ENCODE measurements at regions not wholly inside any gene's neighbourhood (a gene's known extent, or its start where the extent isn't known, plus 50 kb on each side); places are given as distances from the start of the nearest gene placed in this dataset.
"Not testable (repeated sequence)": the region's sequence is repeated elsewhere in the genome, so short reads cannot be mapped to it uniquely, and the experiment has no call there.

GRCh38 chr5:33074548-33074947 lies 363.4 kb downstream of the NPR3 start:
- no peak for DNase-seq

- DNase-seq: no peak
Observed at GRCh38 chr5:33075731-33076130, 364.6 kb downstream of the NPR3 start.

- no peak for DNase-seq
Observed at GRCh38 chr5:33079548-33079947, 361.2 kb upstream of the TARS1 start.

GRCh38 chr5:33080287-33080686 lies 360.5 kb upstream of the TARS1 start:
- no peak for DNase-seq

GRCh38 chr5:33088176-33088575 lies 352.6 kb upstream of the TARS1 start:
- DNase-seq: no peak

- DNase-seq: no peak
Observed at GRCh38 chr5:33091571-33092363, 349.0 kb upstream of the TARS1 start.

GRCh38 chr5:33092719-33093118 lies 348.0 kb upstream of the TARS1 start:
- no peak for DNase-seq

- no peak for DNase-seq
Observed at GRCh38 chr5:33102551-33102950, 338.2 kb upstream of the TARS1 start.

GRCh38 chr5:33105521-33105941 lies 335.2 kb upstream of the TARS1 start:
- no peak for DNase-seq

- DNase-seq: not testable (repeated sequence)
Observed at GRCh38 chr5:33110496-33110895, 330.3 kb upstream of the TARS1 start.

- no peak for DNase-seq
Observed at GRCh38 chr5:33114361-33114760, 326.4 kb upstream of the TARS1 start.

GRCh38 chr5:33115467-33115866 lies 325.3 kb upstream of the TARS1 start:
- DNase-seq: no peak

- DNase-seq: no peak
Observed at GRCh38 chr5:33118761-33119415, 321.9 kb upstream of the TARS1 start.

- no peak for DNase-seq
Observed at GRCh38 chr5:33120671-33121070, 320.1 kb upstream of the TARS1 start.

GRCh38 chr5:33129309-33129708 lies 311.5 kb upstream of the TARS1 start:
- DNase-seq: no peak

- DNase-seq: no peak
Observed at GRCh38 chr5:33136785-33137184, 304.0 kb upstream of the TARS1 start.

GRCh38 chr5:33138145-33138544 lies 302.6 kb upstream of the TARS1 start:
- DNase-seq: not testable (repeated sequence)

- DNase-seq: no peak
Observed at GRCh38 chr5:33143405-33144123, 297.2 kb upstream of the TARS1 start.

GRCh38 chr5:33146881-33147280 lies 293.9 kb upstream of the TARS1 start:
- DNase-seq: no peak

GRCh38 chr5:33148076-33148513 lies 292.7 kb upstream of the TARS1 start:
- no peak for DNase-seq

GRCh38 chr5:33153372-33153771 lies 287.4 kb upstream of the TARS1 start:
- peak; percentile 25 for DNase-seq

- no peak for DNase-seq
Observed at GRCh38 chr5:33153831-33154230, 286.9 kb upstream of the TARS1 start.

GRCh38 chr5:33160871-33161270 lies 279.9 kb upstream of the TARS1 start:
- DNase-seq: no peak

- DNase-seq: no peak
Observed at GRCh38 chr5:33161421-33161820, 279.3 kb upstream of the TARS1 start.
